ENCODE measurements at regions not wholly inside any gene's neighbourhood (a gene's known extent, or its start where the extent isn't known, plus 50 kb on each side); places are given as distances from the start of the nearest gene placed in this dataset.
"Not testable (repeated sequence)": the region's sequence is repeated elsewhere in the genome, so short reads cannot be mapped to it uniquely, and the experiment has no call there.

DNA sequence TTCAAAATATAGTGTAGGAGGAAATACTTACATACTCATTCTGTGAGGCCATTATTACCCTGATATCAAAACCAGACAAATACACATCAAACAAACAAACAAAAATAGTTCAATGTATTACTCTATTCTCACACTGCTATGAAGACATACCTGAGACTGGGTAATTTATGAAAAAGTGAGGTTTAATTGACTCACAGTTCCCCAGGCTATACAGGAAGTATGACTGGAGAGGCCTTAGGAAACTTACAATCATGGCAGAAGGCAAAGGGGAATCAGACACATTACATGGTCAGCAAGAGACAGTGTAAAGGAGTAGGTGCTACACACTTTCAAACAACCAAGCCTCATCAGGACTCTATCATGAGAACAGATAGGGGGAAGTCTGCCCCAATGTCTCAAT lies 1023.2 kb downstream of the TMTC2 start:
- DNase-seq (ENCODE audit: low spot score) = no peak

DNA sequence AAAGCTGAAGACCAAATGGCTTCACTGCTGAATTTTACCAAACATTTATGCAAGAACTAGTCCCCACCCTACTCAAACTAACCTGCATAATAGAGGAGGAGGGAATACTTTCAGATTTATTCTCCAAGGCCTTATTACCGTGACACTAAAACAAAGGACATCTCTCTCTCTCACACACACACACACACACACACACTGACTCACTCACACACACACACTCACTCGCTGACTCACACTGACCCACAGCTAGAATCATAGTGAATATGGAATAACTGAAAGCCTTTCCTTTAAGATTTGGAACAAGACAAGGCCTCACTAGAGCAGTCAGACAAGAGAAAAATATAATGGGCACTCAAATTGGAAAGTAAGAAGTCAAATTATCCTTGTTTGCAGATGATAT lies 1014.1 kb downstream of the TMTC2 start:
- peak; percentile 5 for DNase-seq (ENCODE audit: low spot score)

DNA sequence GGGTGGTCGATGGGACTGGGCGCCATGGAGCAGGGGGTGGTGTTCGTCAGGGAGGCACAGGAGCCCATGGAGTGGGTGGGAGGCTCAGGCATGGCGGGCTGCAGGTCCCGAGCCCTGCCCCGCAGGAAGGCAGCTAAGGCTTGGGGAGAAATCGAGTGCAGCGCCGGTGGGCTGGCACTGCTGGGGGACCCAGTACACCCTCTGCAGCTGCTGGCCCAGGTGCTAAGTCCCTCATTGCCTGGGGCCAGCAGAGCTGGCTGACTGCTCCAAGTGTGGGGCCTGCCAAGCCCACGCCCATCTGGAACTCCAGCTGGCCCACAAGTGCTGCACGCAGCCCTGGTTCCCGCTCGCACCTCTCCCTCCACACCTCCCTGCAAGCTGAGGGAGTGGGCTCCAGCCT lies 1009.6 kb downstream of the TMTC2 start:
- DNase-seq (ENCODE audit: low spot score) = not testable (repeated sequence)

DNA sequence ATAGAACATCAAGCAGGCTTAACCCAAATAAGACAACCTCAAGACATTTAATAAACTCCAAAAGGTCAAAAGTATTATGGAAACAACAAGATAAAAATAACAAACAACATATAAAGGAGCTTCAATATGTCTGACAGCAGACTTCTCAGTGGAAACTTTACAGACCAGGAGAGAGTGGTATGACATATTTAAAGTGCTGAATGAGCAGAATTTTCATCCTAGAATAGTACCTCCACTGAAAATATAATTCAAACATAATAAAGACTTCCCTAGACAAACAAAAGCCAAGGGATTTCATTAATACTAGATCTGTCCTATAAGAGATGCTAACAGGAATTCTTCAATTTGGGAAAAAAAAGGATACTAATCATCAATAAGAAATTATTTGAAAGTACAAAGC lies 1005.0 kb downstream of the TMTC2 start:
- DNase-seq (ENCODE audit: low spot score) = no peak

DNA sequence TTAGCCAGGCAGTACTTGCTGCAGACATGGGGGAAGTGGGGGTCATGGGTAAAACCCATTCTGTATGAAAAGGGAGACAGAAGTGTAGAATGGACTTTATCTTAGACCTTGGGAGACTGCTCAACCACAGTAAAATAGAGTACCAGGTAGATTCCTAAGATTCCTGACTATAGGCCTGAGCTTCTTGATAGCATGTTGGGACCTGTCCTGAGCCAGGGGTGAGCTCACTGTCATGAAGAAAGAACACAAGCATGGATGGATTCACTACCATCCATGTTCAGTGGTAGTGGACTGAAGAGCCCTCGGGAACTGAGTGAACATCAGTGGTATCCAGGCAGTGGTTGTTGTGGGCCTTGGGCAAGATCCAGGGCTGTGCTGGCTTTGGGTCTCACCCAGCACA lies 1003.8 kb downstream of the TMTC2 start:
- DNase-seq (ENCODE audit: low spot score) = no peak

DNA sequence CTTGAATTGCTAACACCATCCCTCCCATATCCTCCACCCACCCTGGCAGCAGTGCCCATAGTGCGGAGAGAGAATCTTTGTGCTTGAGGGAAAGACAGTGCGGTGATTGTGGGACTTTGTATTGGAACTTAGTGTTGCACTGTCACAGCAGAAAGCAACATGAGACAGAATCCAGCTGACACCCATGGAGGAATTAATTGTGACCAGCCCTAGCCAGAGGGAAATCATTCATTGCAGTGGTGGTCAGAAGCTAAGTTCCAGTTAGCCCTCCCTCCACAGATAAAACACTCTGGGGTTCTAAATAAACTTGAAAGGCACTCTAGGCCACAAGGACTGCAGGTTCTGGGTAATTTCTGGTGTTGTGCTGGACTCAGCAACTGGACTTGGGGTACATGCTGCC lies 1002.6 kb downstream of the TMTC2 start:
- no peak for DNase-seq (ENCODE audit: low spot score)

DNA sequence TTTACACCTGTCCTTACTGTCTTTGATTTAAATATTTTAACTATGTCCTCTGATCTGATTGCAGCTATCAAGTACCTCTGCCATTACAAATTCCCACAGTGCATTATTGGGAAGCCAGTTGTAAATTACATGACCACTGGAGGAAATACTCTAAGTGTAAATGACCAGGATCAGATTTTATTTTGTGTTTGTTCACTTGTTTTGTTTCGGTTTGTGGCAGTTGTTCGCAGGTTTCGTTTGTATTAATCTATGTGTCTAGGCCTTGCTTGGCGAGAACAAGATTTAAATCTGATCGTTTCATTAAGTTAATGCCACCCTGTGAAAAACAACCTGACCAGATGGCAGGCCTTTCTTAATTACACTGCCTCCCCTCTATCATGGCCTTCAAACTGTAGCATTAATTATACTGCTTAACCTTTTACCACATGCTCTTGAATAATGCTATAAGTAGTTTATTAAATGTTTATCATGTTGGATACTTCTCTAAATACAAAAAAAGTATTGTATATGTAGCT lies 990.1 kb downstream of the TMTC2 start:
- no peak for DNase-seq (ENCODE audit: low spot score)

DNA sequence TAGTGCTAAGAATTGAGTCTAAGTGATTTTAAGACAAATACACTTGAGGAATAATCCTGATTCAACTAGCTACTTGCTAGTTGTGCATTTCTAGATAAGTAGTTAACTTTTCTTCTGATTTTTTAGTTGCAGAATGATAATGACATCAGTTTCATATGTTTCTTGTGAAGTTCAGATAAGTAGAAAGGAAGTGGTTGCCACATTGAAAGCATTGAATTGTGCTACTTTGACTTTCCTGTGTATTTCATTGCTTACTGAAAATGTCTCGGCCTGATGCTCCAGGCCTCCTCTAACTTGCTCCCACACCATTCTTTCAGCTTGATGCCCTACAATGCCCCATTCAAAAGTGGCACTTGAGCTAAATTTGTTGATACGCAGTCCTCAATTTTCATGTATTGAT lies 980.0 kb downstream of the TMTC2 start:
- DNase-seq (ENCODE audit: low spot score) = no peak

DNA sequence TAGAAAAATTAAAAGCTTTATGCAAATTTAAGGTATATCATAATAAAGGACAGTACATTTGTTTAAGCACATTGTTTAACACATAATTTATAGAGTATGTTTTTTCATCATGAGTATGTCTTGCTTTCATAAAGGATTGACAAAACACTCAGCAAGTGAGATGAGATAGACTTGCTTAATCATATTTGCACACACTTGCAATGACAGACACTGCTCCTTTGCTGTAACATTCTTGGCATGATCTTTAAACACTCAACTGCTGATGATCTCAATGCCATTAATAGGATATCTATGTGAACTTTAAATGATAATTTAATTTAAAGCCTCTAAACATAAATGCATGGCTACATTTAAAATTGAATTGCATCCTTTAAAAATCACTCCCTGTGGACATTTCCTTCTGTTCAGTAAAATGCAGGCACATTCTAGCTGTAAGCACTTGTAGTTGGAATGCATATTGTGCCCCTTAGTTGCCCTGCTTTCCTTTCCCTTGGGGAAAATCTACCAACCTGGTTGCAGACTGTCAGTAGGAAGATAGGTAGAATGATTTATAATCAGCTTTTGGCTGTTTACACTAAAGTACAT lies 979.0 kb downstream of the TMTC2 start:
- no peak for DNase-seq (ENCODE audit: low spot score)

DNA sequence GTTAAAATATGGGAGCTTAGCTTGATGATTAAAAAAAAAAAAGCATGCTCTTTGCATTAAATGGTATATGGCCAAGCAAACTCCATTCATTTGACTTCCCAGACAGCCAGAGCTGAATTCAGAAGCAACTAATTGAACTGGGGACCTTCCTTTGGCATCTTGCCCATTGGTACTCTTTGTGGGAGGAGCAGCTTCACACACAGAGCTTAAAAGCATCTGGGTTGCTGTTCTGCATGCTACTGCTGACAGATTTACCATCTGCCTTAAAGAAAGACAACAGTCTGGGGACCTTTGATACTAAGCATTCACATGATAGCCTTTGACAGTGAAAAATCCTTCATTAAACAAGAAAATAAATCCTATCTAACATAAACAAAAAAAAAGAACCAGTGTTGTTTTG lies 977.9 kb downstream of the TMTC2 start:
- no peak for DNase-seq (ENCODE audit: low spot score)

DNA sequence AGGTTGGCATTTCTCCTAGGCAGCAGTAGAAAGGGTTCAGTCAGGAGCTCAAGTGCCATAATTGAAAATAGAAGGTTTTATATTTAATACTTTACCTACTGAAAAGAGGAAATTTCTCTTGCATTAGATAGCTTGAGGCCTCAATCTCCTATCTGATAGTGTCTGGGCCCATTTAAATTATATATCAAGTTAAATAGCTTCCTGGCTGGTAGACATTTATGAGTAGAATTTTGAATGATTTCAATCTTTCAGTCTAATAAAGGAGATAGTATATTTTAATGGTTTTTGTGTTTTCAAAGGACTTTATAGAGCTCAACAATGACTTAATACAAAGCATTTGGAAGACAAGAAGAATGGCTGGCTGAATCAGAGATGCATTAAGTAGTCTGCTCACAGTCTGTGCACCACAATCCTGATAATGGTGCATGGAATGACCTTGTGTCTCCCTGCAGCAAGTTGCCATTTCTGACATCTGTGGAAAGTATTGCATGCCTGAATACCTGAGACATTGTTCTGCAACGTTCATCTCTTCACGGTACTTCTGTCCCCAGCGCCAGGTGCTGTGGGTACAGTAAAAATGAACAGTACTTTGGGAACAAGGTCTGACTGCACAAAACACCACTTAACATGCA lies 974.1 kb downstream of the TMTC2 start:
- no peak for DNase-seq (ENCODE audit: low spot score)

DNA sequence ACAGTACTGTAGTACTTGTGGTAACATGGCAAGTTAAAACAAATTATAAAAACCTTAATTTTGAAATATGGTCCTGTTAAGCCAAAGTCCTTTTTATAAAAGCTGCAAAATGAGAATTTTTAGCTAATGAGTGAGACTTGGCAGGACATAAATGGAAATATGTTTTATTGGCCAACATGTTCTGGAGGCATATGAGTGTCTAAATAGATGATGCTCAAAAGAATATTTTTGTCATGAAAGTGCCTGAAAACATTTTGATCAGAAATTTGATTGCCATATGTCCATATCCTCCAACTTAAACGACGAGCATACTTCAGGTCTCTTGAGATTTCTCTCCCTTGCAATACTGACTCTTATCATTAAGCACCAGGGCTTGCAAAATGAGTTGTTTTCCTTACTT lies 972.6 kb downstream of the TMTC2 start:
- DNase-seq (ENCODE audit: low spot score) = no peak

DNA sequence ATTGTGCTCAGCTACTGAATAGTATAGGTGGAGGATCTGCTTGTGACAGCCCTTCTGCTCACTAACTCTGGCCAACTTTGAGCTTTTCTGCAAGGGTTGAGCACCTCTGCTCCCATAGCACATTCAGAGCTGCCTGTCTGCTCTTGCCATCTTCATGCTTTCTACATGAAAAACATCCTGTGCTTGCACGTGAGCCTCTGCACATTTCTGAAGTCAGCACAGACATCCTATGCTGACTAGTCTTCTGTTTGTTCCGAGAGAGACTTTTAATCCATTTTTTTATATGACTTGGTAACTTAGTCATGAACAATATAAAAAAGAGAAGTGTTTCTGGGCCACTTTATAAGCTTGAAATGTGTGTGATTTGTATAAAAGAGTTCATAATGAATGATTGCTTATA lies 969.3 kb downstream of the TMTC2 start:
- DNase-seq (ENCODE audit: low spot score) = no peak

DNA sequence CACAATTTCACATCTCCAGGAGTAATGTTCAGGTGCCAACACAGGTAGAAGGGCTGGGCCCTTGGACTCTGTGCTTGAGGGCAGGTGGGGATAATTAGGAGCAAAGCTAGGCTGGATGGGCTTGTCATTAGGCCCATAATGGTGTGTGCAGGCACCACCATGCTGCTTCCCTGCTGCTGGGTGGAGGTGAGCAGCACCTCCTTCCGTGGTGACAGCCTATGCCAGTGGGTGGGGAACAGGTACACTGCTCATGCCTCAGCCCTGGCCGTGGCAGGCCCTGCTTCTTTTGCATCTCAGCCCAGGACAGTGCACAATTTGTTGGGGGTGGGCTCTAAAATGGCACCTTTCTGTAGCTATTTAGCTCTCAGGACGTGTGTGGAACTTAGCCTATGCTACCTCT lies 955.5 kb downstream of the TMTC2 start:
- no peak for DNase-seq (ENCODE audit: low spot score)

DNA sequence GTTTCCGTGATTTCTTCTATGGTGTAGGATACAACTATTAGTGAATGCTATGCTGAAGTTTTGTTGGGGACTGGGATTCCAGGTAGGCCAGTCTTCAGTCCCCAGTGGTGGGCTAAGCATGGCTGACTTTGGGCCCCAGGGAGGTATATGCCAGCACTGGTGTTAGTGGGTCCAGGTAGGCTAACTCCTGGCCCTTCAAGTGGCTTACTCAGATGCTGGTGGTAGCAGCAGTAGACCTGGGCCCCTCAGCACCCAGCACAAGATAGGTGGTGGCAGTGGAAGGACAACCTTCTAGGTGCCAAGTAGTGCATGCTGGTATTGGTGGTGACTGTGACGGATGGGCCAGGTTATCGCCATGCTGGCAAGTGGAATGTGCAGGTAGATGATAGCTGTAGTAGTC lies 955.1 kb downstream of the TMTC2 start:
- no peak for DNase-seq (ENCODE audit: low spot score)

DNA sequence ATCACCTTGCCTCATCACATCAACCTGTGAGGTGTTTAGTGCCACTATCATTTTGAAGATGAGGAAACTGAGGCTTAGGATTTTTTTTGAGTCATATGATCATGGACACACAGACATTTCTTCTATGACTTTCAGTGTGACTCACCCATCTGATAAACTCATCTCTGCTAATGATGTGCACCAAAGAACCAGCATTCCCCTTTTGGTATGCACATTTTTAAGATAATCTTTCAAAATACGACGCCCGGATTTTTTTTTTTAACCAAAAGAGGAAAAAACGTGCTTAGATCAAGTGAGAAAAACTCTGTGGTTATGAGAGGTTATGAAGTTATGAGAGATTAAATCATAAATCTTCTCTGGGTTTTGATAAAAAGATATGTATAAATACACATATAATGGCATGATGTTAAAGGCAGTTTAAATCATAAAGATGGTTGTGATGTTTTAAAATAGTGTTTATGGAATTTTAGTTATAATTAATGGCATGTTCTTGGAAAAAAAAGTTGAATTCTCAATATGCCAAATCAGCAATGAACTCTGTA lies 948.1 kb downstream of the TMTC2 start:
- DNase-seq (ENCODE audit: low spot score) = no peak

DNA sequence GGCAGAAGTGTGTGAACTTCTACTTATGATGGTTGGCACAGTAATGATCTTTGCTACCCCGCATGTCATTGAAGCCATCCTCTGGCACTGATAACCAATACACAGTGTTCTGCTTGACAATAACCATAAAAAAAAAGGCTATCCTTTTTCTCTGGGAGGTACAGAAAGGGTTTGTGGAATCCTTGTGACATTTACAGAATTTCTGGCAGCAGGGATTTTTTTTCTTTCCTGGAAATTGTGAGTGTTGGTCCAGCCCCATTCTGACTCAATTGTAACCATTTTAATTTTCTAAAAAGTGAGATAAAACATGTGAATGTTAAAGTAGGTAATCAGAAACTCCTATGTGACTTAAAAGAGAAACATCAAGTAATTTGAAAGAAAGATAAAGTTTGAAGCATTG lies 943.8 kb downstream of the TMTC2 start:
- DNase-seq (ENCODE audit: low spot score) = no peak

DNA sequence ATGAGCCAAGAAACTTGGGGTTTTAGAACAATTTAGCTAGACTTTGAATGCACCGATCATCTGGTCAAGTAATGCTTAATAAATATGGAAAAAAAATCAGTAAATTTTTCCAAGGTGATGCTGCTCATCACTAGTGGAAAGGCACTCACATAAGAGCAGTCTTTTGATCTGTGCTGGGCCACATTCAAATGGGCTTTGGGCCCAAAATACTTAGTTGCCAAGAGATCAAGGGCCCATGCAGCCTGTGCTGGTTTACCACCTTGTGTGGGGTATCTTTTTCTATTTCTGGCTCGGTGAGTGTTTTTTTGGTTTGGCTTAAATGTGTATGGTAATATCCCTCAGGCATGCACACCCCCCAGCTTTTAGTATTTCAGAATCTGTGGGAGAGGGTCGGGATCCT lies 943.2 kb downstream of the TMTC2 start:
- no peak for DNase-seq (ENCODE audit: low spot score)

DNA sequence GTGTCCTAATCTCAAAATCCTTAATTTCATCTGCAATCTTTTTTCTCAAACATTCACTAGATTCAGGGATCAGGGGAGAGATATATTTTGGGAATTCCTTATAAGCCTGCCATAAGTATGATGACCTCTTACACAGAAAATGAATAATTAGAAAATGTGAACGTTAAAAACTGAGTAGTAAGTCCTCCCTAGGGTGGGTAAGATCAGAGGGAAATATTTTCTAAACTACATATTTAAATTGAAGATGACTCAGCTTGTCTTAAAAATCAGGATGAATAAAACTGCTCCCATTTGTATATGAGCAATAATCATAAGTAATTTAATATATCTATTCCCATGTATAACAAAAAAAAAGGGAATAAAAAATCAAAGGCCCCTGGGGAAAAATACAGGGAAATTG lies 935.5 kb downstream of the TMTC2 start:
- DNase-seq (ENCODE audit: low spot score) = no peak

DNA sequence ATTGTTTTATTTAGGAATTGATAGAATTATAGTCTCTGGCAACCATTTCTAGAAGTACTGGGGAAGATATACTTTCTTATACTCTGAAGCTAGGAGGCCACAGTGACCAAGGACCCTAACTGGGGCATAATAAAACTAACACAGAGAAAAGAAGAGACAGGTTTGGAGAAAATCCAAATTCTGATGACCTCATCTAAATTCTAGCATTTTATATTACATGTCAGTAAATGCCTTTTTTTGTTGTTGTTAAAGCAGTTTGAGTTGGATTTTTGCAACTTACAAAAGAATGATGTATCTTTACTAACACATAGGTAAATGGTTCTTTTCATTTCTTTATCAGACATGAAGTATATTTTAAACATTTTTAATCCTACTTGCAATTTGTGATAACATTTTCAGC lies 933.3 kb downstream of the TMTC2 start:
- no peak for DNase-seq (ENCODE audit: low spot score)

DNA sequence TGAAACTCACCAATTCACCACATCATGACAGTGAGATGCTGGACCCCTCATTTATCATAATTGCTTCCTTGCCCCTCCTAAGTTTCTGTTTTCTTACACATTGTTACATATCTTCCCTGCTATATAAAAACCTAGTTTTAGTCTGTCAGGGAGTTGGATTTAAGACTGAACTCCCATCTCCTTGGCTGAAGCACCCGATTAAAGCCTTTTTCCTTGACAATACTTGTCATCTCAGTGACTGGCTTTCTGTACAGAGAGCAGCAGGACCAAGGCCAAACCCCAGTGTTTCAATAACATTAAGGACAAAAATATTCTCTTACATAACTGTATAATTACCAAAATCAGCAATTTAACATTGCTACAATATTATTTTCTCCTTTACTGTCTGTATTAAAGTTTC lies 928.4 kb downstream of the TMTC2 start:
- DNase-seq (ENCODE audit: low spot score) = no peak

DNA sequence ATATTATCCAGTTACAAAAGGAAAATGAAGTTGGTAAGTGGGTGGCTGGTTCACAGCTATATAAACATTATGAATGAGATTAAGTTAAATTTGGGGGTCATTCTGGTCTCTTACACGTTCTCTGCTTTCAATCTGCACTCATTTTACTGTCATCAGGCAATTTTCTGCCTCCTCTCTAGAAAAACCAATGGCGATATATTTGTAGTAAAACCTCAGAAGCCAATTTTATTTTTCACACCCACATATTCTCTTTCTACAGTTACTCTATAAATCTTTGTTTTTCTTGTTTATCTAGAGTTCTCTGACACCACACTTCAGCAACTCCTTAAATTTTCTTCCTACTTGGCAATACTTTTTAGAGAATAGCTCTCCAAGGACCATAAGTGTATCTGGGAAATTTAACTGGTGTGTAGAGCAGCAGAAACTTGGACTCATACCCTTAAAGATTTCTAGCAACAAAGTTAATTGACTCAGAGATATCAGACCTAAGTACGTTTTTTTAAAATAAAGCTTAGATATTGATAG lies 926.9 kb downstream of the TMTC2 start:
- no peak for DNase-seq (ENCODE audit: low spot score)

DNA sequence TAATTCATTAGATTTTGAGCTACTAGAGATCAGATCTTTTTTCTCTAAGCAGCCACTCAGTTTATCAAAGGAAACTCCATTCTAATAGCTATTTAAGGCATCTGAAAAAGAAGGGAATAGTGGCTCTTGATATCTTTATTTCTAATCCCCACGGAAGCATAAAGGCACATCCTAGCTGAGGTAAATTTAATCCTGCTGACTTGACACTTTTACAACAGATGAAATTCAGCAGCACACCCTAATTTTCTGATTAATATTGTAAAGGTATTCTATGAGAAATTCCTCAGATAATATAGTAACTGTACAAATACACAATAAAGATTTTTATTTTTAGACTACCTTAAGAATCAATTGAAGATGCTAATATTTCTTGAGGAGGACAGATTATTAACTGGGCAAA lies 916.4 kb downstream of the TMTC2 start:
- DNase-seq (ENCODE audit: low spot score) = no peak

DNA sequence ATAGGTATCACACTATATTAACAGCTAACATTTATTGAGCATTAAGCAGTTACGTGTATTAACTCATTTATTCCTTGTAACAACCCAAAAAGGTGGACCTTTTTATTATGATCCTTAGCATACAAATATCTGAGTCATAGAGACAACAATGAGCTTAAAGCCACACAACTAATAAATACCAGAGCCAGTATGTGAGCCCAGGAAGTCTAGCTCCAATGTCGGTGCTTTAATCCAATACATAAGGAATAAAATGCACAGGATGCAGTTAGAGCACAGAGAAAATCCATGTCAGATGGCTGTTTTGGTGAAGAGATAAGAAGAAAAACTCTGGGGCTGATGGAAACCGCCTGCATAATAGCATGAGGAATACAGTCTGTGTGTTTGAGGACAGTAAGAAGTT lies 888.6 kb downstream of the TMTC2 start:
- DNase-seq (ENCODE audit: low spot score) = no peak

Measured in A172 (cell line).